GM21786 (cell line): ENCODE measurements at regions not wholly inside any gene's neighbourhood (a gene's known extent, or its start where the extent isn't known, plus 50 kb on each side); places are given as distances from the start of the nearest gene placed in this dataset.

ENCODE experiments used
- ATAC-seq: cut with Tn5 transposase; IDR thresholded peaks from one replicate; pipeline ENCODE4 v1.9.1; 2021; ENCODE audit not compliant: unreplicated experiment

DNA sequence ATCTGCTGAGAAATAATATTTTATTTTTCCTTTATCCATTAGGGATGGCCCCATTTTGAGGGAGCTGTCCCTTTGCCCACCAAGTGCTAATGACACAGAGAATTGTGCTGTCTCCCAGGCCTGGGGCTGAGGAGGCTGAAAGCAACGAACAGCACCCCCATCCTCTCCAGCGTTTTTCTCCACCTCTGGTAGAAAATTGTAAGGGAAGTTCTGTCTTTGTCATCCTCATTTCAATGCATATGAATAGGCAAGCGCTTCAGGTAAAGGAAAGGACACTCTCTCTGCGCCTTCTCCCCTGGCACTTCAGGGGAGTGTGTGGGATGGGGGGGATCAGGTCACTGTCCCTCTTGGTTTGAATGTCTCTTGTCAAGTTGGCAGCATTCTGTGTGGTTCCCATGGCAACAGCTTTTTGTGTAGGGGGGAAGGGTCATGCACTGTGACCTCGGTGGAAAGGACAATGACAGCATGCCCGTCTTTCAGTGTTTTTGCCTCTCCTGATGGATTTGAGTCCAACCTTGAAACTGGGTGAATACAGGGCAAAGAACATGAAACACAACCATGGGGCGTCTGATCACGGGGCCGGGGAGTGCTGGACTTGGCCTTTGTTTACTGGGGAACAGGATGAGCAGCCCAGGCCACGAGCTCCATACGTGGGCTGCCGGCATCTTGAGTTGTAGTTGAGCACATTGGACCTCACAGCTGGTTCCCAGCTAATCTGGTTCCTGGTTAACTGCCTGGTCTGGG, 230.2 kb downstream of the VRK1 start:
- ATAC-seq = no peak

DNA sequence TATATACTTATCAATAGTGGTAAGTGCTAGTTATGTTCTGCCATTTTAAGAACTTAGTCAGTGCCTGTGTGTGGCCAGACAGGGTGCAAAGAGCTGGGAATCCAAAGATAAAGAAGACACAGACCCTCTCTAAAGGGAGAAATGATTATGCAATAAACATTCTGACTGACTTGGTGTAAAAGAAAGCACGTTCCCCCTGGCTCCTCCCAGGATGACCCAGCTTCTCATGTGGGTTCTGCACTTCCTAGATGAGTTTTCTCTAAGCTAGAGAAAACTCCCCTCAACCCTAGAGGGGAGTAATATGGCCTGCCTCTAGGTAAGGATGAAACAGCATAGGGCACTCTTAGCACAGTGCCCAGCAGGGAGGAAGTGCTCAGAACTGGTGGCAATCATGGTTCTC, 231.2 kb downstream of the VRK1 start:
- no peak for ATAC-seq

DNA sequence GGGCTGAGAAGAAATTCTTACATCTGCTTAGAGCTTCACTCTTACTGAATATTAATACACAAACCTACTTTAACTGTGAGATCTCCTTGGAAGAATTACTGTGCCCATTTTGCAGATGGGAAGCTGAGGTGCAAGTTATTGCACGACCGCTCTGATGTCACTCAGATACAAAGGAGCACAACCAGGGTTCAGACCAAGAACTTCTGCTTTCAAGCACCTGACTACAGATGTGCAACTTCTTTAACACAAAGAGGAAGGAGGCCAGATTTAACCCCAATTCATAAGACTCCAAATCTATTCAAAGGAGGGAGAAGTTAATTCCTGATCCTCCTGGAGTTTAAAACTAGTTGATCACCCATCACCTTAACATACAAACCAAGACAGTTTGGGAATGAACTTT, 232.6 kb downstream of the VRK1 start:
- no peak for ATAC-seq

DNA sequence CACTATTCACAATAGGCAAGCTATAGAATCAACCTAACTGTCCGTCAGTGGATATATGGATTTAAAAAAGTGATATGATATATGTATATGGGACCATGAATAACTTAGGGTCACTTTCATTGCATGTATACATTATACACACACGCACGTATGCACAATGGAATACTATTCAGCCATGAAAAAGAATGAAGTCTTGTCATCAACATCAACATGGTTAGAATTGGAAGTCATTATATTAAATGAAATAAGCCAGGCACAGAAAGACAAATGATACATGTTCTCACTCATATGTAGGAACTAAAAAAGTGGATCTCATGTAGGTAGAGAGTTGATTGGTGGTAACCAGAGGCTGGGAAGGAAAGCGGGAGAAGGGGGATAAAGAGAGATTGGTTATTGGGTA, 234.3 kb downstream of the VRK1 start:
- ATAC-seq = no peak

DNA sequence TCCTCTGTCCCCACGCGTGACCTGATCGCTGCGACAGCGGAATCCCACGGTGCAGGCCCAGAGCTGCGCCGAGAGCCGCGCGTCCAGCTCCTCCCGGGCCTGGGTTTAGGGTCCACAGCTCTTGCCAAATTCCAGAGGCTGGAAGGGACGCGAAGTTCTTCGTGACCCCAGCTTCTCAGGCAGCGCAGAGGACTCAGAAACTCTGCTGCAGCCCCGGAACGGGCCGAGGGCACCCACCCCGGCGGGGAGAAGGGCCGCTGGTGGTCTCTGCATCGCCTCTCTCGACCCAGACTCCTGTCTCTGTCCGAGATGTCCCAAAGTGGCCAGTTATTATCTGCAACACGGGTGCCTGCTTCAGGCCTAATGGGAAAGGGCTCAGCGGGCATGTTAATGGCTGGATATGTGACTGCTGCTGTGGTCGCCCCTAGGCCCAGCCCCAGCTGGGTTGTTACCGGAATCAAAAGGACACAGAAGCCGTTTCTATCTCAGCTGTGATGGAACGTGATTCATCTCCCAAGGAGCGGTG, 236.4 kb downstream of the VRK1 start:
- no peak for ATAC-seq

DNA sequence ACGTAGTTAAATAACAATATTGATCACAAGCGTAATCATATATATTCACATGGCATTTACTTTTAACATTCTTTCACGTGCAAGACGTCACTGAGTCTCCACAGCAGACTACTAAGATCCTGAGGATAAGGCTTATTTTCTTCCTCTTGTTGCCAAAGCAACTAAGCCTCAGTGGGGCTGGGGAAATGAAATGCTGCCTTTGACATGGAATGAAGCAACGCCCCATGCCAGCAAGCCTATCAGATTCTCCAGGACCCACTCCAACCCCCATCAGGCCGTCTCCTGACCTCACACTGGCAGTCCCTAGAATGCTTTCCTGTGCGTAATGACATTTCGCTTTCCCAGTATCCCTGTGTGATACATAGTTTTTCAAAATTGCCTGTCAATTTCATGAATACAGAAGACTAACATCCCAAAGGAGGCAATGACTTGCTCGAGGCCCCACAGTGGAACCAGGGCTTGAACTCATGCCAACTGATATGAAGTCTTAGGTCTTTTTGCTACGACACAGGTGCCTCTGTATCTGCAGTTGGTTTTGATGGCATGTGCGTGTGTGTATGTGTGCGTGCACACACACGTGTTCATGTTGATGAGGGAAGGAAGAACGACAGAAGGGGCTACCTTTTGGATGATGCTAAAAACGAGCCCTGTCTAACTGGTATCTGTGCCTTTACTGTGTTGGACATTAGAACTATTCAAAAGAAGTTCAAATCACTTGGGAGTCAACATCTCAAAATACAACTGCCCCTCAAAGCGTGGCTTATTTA, 239.1 kb downstream of the VRK1 start:
- ATAC-seq = no peak

DNA sequence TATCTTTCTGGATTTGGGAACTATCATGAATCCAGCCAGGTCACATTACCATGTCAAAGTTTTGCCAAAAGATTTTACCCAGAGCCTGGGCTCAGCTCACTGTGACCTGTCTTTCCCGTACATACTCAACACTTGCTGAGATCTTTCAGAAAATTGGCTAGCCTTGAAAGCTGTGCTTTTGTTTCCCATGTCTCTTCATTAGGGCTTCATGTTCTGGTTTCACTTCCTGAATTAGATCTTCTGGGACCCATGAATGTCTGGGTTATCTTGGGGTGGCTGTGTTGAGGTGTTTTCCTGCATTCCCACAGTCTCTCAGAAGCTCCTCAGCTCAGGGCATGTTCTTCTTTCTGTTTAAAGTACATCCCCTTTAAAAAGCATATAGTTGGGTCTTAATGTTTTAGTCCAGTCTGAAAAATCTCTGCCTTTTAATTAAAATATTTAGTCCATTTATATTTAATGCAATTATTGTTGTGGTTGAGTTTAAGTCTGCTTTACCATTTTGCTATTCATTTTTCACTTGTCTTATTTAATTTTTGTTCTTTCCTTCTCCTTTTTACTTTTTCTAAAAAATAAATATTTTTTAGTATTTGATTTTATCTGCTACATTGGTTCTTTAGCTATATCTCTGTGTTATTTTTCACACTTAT, 242.7 kb downstream of the VRK1 start:
- no peak for ATAC-seq

DNA sequence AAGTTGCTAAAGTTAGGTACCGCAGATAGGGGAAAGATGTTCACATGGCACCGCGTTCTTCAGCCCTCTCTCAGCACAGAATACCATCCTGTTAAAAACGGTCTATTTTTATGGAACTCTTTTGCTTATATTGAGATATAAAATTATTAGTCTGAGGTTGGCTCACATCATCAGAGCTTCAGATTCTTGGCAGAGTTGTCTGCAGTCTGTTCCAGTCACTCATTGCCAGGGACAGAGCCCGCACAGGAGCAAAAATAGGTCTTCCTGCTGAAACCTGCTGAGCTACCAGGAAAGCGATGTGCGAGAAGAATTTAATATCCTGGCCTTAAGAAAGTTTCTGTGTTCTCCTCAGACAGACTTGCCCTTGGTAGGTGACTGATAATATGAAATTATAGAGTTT, 249.8 kb downstream of the VRK1 start:
- no peak for ATAC-seq

DNA sequence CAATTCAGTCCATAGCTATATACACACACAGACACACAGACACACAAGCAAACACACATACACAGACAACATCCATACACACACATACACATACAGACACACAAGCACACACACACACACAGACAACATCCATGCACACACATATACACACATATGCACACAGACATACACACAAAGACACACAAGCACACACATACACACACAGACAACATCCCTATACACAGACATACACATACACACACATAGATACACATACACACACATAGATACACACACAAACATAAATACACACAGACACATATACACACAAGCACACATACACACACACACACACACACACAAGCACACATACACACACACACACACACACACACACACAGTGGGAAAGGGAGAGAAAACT, 254.8 kb downstream of the VRK1 start:
- ATAC-seq = no peak

DNA sequence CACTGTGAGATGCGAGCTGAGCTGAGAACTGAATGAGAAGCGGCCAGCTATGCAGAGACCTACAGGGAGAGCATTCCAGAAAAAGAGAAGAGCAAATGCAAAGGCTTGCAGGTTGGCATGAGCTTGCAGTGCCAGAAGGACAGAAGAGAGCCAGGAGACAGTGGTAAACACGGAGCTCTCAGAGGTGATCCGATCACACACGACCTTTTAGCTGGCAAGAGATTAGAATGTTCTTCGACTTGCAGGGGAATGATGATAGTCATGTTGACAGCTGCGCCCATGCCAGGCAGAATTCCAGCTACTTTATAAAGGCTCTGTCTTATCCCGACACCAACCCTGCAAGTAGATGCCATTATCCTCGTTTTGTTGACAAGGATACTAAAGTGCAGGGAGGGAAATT, 256.8 kb downstream of the VRK1 start:
- no peak for ATAC-seq

DNA sequence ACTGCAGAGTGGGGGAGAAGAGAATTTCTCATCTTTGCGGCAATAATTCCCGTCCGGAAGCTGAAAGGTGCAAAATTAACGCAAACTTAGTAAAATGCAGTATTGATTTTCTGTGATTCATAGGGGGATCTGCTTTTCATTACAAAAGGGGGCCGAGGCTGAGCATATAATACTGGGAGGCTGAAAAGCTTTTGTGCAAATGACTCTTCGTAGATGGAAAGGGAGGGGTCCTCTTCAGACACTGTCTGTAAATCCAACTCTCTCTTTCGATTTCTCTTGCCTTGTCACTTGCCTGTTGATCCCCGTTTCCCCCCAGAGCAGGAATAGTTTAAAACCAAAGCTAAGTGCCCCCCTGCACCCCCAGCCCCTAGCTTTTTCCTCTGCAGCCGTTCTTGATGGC, 258.2 kb downstream of the VRK1 start:
- no peak for ATAC-seq

DNA sequence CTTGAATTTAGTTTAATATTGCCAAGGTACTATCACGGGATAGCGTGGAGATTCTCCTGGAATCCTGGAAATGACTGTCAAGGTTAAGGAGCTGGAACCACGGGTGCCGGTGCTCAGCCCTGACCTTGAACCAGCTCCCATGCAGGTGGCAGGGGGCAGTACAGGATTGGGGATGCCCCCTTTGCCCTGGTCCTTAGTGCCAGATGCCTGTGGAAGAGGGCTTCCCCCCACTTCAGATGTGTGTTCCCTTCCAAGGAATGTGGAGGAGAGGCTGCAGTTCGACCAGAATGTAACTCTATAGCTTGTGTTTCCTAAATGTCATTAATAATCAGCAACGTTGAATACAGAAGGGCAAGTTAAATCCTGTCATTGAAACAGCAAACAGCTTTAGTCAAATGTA, 258.9 kb downstream of the VRK1 start:
- ATAC-seq = no peak

DNA sequence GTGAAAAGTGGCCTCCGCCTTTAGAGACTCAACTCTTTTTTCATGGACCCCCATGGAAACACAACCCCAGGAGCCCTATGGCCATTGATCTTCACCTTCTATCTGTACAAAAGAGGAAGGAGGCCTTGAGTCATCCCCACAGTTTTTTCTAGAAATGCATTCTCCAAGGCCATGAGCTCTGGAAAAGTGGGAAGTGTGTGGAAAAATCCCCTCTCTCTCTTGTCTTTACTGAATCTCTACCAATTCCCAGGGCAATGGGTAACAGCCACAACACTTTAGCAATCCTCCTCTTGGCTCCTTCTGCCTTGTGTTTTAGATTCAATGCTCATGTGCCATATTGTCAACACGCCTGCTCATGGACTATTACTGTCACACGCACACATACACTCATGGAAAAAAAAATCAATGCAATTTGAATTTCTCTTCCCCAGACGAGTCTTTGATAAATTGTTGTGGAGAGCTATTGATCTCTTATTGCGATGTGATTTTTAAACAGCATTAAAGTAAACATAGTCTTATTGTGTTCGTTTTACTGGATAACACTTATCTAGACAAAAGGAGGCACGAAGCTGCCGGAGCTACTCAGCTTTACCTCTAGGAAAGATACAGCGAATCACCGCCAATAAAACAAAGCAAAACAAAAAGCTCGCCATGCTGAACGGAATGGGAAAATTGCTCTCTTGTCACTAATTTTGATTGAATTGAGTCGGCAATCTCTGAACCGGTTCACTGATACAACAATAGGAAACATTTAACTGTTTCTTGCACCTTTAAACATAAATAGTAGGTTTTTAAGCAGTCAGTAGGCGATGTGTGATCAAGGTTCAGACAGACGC, 260.3 kb downstream of the VRK1 start:
- no peak for ATAC-seq

DNA sequence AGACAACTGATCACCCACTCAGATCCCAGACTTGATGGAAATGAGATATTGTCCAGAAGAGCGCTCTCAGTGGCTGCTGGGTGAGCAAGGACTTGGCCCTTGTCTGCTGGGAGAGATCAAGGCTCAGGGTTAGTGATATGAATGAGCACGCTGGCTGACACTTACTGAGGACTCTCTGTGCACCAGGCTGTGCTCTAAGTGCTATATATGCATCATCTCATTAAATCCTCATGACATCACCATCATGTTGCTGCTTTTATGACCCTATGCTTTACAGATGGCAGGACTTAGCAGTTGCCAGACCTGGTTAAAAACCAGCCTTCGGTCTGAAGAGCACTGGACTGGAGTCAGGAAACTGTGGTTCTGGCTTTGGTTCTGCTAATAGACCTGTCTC, 260.9 kb downstream of the VRK1 start:
- no peak for ATAC-seq

DNA sequence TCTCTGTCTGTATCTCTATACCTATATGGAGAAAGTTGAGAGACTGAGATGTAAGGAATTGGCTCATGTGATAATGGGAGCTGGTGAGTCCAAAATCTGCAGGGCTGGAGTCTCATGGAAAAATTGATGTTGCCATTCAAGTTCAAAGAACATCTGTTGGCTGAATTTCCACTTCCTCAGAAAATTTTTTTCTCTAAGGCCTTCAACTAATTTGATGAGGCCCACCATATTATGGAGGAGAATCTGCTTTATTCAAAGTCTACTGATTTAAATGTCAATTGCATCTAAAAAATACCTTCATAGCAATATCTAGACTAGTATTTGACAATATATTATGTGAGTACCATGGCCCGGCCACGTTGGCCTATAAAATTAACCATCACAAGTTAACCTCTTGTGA, 261.4 kb downstream of the VRK1 start:
- no peak for ATAC-seq

DNA sequence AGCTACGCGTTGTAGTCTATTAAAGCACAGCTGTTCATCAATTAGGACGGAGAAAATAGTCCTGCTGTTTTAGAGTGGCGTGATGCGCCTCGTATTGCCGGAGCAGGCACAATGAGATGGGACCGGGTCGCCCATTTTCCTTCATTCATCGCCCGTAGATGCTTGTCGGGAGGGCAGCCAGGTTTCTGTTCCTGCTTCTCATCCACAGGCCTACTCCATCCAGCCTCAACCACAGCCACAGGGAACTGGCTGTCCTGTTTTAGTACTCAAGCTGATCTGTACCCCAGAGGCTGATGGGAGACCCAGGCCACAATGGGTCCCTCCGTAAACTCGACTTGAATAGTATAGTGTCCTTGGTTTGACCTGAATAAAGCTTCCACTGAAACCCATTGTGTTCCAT, 264.0 kb downstream of the VRK1 start:
- ATAC-seq = no peak

DNA sequence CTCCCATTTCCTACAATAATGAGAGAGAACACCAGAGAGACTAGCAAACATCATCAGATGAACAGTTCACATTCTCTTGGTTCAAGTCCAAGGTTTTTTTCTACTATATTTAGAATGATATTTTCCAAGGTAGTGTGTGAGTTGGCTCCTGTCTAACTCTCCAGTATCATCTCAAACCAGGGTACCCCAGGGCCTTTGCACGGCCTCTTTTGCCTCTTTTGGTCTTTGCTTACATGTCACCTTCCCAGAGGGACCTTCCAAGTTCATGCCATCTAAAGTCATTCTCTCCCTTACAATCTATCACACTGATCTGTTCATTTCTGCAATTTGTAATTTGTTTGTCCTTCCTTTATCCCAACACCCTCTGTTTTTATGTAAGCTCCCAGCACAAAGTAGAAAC, 264.5 kb downstream of the VRK1 start:
- ATAC-seq = no peak

DNA sequence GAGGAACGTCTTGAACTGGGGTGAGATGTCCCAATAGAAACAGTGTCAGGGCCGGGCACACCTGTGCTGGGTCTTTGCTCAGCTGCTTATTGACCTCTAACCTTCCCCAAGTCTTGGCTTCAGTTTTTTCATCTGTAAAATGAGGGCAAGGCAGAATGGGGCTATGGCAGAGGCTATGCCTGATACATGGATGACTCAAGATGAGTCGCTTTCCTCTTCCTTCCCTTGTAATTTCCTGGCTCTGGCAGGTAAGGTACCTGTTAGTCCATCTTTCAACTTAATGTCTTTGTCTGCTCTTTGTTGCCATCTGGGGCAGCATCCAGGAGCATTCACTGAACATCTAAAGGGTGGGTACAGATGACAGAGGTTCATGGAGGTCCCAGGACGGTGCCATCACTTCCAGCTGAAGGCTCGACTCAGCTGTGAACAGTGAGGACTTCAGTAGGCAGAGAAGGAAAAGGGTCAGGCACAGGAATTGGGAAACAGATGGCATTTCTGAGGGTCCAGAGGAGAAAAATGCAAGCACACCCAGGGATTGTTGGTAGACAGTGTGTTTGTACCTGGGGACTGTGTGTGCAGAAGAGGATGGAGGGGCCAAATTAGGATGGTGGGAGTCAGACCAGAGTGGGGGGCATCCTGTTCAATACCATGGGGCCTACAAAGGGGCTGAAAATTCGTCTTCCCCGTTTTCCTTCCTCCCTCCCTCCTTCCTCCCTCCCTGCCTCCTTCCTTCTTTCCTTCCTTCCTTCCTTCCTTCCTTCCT, 268.3 kb downstream of the VRK1 start:
- ATAC-seq = no peak

DNA sequence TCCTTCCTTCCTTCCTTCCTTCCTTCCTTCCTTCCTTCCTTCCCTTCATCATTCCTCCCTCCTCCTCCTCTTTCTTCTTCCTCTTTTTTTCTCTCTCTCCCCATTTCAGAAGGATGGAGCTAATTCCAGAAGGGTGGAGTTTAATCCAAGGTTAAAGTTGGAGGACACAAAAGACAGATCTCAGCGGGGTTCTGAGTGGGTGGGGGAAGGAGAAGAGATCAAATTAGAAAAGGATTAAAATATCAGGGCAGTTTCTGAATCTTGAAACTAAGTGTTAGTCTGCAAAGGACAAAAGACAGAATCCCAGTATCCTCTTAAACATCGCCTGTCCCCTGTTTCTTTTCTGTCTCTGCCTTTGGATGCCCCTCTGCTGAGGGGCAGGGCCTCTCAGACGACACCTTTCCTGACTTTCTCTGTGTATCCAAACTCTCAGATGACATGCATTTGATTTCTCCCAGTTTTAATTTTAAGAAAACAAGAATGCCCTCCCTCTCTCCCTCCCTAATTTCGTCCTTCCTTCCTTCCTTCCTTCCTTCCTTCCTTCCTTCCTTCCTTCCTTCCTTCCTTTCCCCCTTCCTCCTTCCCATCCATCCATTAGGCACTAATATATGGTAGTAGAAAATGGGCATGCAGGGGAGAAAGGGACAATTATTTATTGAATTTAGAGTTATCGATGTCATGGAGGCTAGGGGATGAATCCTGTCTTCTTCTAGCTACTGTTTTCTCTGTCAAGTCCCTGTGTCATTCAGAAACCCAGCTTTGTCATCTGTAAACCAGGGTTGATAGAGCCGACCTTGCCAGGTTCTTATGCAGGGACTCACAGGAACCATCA, 269.1 kb downstream of the VRK1 start:
- no peak for ATAC-seq
